GM19328 (cell line): ENCODE measurements at regions not wholly inside any gene's neighbourhood (a gene's known extent, or its start where the extent isn't known, plus 50 kb on each side); places are given as distances from the start of the nearest gene placed in this dataset.

Source experiments
- ATAC-seq: cut with Tn5 transposase; IDR thresholded peaks from one replicate; pipeline ENCODE4 v1.9.1; 2021; ENCODE audit warnings: mild to moderate bottlenecking, moderate library complexity; ENCODE audit not compliant: unreplicated experiment

DNA sequence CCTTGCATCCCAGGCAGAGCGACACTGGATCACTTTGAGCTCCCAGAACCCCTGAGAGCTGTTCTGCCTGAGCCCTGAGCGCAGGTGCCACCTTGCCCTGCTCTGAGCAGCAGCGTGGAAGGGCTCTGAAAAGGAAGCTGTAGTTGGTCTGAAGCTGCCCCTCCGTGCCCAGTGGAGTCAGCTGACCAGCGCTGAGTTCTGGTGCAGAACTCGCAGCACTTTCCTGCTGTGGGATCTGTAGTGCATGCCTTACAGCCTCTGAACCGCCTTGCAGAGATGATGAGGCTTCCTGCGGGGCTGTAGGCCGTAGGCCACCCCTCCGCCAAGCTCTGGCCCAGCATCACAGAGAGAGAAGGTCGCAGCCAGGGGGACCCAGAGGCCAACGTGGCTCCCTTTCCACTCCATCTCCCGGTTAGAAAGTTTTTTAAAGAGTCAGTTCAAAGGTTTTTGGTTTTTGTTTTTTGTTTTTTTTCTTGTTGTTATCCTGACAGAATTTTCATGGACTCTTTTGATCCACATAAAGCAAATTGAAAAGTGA lies 158.3 kb upstream of the CST7 start:
- ATAC-seq = no peak

DNA sequence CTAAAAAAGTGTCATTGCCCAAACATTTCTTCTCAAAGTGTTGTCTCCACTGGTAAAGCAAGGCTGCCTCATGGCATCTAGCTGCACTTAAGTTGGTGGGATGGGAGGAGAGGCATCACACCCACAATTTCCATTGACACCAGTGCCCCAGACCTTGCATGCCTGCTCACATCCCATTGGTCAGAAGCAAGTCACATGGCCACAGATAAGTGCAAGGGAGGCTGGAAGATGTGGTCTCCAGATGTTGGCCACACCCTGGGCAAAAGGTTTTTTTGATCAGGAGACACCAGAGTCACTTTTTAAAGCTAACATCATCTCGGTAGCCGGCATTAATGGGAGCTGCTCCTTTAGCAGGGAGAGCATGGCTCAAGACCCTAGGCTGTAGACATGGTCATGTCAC lies 157.1 kb upstream of the CST7 start:
- ATAC-seq = no peak

DNA sequence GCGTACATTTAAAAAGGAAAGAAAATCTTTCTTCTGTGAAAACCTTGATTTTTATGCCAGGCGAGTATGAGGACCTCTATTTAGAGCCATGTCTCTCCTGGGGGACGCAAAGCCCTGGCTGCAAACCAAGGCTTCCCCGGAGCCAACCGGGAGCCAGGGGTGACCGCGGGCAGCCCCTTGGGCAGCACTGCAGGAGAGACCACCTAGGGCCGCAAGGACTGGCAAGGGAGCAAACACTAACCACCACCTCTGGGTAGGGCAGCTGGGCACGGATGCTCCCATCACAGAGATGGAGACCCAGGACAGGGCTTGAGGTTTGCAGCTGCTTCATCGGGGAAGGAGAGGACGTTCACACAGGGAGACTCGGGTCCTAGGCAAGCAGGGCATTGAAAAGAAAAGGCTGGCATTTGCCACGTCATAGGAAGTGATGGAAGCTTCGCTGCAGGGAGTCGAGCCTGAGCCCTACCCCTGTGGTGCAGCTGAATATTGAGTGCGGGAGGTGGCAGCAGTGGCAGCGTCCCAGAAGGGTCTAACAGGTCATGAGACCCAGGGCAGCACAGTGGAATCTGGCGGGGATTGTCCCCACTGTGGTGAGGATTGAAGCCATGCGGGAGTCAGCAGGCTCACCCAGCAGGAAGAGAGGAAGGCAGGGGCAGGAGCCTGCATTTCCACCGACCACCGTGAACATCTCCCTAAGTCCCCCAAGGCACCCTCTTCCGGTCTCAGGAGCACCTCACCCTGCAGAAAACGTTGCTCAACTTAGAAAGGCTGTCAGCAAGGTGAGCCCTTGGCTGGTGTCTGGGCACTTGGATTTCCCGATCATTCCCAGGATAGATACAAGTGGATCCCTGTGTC lies 156.2 kb upstream of the CST7 start:
- no peak for ATAC-seq

DNA sequence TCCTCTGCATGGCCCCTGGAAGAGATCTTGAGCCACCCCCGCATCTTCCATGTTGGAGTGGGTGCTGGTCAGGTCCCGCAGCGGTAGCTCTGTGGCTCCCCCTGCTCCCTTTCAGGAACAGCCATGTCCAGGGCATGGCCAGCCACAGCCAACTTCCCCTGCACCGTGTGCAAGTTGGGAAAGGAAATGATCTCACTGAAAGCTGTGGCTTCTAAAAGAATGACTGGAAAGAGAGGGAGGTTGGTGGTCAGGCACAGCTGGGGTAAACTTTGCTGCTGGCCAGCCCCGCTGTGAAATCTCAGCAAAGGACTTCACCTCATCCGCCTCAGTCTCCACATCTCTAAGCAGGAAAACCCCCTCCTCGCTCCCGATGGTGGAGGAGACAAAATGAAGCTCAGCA lies 153.6 kb upstream of the CST7 start:
- ATAC-seq = no peak

DNA sequence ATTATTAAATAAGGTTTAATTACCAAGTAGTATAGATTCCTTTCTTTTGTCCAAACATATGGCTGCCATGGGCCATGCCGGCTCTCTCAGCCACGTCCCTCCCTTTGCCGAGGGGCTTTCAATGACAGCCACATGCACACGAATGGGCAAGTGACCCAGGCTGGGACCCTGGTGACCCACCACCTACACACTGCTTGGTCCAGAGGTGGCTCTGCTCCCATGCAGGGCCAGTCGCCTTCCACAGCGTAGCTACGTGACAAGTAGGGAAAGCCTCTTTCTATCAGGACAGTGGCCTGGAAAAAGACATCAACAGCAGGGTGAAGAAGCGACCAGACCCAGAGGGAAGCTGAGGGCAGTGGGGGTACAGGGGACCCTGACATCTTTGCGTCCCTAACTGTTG lies 152.8 kb upstream of the CST7 start:
- no peak for ATAC-seq

DNA sequence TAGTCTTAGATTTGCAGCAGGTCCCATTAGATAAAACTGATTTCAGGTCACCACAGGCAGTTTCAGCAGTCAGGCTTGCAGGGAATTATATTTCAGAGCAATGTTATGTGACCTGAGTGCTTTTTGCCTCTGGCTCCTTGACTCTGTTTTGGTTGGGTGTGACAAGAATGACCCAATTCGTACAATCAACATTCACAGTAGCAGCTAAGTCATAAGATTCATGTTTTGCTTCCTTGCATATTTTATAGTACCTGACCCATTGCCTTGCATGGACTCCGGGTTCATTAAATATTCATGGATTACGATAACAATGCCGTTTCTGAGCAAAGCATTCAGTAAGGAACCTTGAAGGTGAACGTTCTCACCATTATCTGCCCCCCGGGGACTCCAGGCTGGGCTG lies 152.0 kb upstream of the CST7 start:
- no peak for ATAC-seq

DNA sequence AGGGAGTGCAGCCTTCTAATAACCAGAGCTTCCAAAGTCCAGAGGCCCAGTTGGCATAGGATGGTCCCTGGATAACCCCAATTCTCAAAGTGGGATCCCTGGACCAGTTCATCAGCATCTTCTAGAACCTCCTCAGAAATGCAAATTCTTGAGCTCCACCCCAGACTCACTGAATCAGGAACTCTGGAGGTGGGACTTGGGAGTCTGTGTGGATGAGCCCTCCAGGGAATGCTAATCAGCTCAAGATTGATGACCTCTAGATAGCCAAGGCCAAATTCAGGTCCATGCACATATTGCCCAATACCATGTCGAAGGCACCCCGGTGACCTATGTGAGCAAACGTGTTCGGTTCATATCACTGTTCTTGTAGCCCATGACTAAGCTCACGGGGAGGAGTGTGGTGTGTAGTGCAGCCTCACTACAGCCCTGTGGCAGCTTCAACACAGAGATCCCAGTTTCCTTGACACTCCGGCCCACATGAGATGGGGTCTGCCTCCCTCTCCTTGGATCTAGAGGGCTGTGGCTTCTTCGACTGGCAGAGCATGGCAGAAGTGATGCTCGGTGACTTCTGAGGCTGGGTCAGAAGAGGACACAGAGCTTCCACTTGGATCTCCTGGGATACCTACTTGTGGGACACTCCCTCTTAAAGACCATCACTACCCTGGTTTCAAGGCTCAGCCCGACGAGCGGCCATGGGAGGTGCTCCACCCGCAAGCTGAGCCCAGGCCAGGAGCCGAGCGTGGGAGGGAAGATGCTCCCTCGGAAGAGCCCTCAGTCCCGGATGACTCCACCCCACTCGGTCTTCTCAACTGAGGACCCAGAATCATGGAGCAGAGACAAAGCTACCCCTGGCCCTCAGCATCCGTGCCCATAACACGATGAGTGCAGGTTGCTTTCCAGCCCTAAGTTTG lies 151.1 kb upstream of the CST7 start:
- no peak for ATAC-seq

DNA sequence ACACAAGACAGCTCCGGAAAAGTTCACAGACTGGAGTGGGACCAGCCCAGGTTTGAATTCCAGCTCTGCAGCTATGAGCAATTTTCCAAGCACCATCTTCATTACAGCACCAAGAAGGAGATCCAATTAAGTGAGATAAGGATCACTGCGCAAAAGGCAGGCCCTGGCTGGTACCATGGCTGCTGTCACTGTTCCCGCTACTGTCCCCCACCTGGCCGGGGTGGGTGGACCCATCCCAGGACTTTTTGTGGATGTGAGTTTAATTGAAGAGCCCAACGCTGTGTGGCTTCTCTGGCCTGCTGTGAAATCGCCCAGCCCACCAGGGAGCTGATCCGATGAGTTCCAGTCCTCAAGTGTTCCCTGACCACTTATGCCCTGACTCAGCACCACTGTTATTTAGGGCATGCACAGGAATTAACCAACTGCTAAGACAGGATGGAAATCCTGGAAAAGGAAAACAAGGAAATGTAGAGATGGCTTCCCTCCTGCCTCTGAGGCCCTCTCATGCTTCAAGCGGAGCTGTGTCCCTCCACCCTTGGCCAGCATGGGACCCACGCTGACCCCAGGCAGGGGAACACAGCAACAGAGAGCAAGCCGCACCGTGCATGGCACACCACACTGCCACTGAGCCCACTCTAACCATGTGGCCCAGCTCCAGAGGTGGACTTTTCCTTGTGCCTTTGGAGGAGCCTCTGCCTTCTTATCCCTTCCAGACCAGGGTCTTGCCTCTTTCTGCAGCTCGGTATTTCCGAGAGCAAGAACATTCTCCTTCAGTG lies 150.0 kb upstream of the CST7 start:
- ATAC-seq = no peak

DNA sequence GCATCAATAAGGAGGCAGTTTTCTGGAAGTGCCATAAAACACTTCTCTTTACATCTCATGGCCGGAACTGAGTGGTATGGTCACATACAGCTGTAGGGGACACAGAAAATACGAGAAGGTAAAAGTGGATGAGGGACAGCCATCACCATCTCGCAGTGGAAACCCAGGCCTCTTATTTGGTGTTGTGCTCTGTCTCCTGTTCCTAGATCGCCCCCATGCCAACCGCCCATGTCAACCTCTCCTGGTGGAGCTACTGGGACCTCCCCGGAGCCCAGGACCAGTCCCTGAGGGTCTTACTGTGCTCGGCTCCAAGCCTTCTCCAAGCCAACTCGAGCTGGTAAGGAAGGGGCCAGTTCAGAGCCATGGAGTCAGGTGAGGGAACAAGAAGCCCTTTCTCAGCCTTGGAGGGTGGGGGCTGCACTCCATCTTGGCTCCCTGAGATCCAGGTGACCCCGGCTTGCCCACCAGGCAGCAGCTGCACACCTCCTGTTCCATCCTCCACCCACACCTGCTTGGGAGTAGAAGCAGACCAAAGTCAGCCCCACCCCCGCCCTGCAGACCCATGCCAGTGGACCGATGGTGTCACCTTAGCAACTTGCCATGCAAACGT lies 149.0 kb upstream of the CST7 start:
- no peak for ATAC-seq

DNA sequence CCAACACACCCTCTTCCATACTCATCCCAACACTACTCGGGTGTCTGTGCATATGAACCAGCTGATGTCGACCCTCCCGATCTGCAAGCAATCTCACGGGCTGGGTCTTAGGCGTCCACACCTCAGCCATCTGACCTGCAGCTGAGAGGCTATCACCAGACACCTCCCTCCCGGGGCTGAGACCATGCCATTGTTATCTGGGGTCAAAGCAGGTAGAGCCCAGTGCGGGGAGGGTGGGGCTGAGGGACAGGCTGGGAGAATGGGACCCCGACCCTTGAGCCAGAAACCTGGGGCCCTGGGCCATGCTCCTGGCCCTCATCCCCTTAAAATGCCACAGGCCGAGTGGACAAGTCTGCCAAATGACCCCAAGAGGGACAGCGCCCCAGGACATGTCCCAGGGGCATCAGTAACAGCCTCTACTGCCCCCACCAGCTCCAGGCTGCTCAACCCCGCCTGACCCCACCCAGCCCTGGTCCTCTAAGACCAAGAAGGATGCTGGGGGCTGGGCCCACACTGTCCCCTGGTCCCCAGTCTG lies 146.7 kb upstream of the CST7 start:
- ATAC-seq = no peak

DNA sequence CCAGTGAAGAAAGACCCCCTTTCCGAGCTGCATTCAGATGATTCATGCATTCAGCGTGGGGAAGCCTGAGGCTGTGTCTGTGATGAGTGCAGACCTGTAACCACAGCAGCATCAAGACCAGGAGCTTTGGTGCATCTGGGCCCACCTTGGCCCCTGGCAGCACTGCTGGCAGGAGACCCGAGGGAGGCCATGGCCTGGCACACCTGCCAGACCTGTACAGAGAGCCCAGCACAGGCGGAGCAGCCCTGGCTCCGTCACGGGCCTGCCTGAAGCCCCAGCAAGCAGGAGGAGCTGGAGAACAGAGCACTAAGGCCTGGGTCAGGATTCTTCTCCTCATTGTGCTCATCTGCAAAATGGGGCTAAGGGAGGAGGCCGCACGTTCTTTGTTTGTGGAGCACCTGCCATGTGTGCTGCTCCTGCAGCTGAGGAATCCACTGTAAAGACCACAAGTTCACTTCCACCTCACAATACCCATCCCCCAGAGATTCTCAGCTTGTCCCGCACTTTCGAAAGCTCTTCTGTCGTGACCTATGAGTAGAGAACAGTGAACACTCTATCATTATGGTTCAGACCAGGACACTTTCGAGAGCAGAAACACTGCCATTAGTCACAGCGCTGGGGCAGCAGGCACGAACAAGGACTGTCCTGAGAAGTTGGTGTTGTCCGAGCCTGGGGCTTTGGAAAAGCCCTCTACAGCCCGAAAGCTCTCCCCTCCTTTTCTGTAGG lies 144.4 kb upstream of the CST7 start:
- ATAC-seq = no peak

DNA sequence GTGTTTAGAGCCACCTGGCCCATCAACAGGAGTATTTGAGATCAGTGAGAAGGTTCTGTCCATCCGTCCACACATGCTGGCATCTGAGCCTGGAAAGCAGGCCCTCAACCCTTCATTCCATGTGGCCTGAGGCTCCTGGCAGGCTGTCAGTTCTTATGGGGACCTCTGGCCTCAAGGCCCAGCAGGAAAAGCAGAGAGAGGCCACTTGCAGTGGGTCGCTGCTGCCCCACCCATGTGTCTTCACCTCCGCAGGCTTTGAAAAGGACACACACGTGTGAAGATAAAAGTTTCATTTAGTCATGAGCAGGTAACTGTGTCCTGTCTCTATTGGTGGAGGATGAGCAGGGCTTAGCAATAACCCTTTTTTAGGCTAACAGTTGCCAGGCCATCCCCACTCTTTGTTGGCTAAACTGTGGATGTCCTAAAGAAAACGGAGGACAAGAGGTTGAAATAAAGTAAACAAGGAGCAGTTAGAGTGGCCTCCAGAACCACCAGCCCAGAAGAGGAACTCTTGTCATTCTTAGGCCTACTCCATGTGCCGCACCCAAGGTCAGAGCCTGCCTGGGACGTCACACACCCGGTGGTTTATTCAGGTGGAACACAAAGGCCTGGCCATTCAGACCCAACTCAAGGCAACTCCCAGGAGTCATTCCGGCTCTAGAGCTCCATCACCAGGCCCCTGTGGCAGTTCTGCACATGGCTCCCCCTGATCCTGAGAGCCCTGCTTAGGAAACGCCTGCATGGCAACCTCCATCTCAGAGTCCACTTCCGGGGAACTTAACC lies 143.4 kb upstream of the CST7 start:
- no peak for ATAC-seq

DNA sequence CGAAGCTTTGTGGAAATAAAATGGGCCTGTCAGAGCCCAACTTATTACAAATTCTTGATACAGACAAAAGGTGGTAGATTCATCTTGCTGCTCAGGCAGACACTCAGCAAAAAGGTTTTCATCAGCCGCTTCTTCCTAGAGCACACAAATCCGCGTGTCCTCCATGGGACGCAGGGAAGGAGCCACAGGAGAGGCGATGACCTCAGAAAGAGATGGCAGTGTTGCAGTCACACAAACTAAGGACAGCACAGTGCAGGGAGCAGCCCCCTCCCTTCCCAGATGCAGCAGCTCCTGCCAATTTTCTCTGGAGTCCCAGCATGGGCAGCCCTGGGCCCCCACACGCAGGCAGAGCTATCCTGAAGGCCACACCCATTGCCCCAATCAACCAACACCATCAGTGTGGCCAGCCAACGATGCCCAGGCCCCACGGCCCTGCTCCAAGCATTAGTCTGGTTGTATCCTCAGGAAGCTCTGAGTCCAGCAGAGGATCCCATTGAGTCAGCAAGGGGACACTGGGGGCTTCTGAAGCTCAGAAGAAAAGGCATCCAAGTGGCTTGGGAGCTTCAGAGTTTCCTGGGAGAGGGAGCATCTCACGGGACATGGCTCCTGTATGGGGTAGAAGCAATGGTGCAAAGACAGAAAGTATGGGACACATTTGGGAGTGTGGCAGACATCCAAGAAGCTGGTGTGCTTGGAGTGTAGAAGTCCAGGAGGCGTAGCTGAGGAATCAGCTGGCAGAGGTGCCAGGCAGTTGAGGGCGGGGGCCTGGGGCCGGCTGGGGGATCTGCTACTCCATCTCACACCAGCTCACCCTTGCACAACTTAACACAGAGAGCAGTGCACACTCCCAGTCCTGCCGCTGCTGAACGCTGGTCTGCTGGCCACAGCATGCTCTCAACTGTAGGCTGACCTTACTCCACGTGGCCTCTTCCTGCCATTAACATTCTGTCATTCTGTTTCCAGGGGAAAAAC lies 142.1 kb upstream of the CST7 start:
- ATAC-seq = no peak

DNA sequence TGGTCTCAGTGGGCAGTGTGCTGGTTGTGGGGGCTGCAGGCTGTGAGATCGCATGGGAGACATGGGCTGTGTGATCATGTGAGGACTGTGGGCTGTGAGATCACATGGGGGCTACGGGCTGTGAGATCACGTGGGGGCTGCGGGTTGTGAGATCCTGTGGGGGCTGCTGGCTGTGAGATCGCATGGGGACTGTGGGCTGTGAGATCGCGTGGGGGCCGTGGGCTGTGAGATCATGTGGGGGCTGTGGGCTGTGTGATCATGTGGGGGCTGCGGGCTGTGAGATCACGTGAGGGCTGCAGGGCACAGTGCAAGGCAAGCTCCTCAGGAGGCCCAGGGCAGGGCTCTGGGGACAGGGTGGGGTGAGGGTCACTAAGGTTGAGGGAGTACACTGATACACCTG lies 140.5 kb upstream of the CST7 start:
- no peak for ATAC-seq

DNA sequence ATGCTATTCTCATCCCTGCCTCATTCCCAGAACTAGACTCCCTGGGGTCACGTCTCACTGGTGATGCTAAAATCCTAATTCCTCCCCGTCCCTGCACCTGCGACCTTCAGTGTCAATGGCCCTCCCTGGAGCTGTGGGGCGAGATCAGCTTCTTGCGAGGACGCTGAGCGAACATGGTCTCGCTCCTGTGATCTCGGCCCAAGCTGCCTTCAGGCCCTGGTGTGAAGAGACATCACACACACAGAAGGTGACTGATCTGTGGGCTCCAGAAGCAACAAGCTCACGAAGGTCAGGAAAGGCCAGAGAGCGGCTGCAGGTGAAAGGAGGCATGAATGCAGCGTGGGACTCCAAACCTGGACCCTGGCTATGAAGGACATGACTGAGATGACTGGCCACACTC lies 139.5 kb upstream of the CST7 start:
- no peak for ATAC-seq

DNA sequence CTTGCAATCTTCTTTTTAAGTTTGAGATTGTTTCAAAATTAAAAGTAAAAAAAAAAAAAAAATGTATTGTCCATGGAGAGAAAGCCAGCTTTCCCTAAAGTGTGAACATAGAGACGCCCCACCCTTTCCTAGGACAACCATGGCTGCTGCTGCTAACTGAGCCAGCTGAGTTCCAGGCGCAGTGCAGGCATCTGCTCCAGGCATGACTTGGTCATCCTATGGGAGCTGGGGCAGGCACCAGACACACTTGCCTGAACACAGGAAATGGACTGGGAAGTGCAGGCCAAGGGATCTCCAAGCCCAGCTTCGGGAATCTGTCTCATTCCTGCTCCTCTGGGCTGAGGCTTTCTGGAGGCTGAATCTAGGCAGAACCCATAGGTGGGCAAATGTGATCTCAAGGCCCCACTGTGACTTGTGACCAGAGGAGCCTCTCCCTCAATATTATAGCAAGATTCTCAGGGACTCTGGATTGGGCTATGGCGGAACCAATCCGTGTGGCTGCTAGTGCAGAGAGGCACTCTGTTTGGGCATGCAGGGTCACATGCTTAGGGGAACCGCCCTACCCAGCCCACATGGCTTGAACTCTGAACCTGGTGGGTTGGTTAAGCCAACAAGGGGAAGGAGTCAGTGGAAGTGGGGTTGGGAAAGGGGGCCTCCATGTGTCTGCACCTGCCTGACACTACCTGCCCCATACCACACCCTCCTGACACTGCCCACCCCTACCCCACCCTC lies 138.2 kb upstream of the CST7 start:
- ATAC-seq = no peak

DNA sequence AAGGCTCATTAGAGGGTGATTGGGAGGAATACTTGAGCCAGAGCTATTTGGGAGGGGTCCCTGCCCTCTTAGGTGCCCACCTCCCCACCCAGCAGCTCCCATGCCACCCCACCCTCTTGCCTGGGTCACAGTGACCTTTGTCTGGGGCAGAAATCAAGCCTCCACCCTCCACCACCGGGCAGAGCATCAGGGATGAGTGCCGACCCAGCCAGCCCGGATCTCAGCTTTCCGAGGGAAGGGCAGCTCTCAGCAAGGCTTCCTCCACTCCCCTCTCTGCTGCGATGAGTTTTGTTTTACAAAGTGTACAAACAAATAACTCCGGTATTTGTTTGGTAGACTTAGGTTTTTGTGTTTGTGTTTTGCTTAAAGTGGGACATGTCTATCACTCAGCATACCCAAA lies 136.7 kb upstream of the CST7 start:
- ATAC-seq = no peak
